HG03135 (cell line): ENCODE measurements at regions not wholly inside any gene's neighbourhood (a gene's known extent, or its start where the extent isn't known, plus 50 kb on each side); places are given as distances from the start of the nearest gene placed in this dataset.

Experiments used
- ATAC-seq: cut with Tn5 transposase; IDR thresholded peaks from one replicate; pipeline ENCODE4 v1.9.1; 2021; ENCODE audit warnings: mild to moderate bottlenecking, moderate library complexity; ENCODE audit not compliant: unreplicated experiment

DNA sequence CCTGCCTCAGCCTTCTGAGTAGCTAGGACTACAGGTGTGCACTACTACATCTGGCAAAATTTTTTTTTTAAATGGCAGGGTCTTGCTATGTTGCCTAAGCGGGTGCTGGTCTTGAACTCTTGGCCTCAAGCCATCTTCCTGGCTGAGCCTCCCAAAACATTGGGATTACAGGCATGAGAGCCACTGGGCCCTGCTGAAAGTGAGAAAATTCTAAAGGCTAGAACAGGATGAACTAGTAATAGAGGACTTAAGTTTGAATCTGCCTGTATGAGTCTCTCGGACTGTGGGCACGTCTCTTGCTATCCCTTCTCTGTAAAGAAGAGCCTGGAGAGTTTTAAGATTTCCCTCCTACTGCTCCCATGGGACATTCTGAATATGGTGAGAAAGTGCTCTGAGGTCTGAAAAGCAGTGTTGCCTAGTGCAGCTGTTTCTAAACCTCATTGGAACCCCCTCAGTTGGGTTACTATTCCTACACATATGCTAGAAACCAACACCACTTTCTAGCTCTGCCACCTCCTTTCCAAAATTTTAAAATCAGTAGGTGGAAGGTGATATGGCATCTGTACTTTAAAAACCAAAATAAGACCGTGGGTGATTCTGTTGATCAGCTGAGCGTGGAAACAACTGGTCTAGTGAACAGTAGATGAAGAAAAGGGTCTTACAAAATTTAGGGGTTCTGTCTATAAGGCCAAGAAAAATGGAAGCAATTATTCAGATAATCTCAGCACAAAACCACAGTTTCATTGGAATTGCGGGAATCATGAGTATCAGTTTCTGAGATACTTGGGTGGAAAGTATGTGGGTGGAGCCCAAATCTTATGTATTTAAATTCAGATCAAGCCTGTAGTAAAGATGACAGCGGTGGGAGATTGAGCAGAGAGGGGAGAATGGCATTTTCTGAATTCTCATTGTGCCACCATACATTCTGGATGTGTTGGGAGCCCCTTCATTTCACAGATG lies 259.8 kb upstream of the CXCR4 start:
- no peak for ATAC-seq

DNA sequence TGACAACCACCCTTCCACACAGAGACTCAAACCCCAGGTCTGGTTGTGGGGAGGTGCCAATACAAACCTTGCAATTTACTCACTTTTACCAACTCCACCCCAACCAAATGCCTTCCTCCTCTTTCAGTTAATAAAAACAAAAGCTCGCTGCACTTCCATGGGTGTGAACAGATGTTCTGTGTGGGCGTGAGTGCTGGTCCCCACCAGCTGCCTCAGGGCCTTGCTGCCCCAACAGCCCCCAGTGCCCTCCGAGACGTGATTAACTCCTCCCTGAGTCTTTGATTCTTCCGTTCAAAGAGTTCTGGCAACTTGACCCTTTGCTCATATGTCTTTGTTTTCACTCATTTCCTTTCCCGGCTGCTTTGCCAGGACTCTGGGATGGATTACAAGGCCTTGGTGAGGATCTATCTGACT lies 258.9 kb upstream of the CXCR4 start:
- no peak for ATAC-seq

DNA sequence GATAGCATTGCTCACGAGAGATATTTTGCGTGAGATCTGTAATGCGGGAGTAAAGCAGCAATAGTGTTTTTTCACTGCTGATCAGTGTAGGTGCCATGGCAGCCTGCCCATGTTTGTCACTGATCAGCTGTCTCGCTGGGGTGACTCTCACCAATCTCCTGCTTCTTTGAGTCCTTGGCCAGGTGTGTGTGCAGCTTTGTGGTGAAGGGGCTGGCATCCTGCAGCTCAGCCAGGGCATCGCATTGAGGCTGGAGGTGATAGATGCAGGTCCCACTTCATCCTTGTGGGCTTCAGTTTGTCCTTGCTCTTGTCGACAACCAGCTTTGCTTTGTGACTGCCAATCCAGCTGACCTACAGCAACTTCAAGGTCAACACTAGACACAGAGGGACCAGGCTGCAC lies 258.3 kb upstream of the CXCR4 start:
- ATAC-seq, result no peak

DNA sequence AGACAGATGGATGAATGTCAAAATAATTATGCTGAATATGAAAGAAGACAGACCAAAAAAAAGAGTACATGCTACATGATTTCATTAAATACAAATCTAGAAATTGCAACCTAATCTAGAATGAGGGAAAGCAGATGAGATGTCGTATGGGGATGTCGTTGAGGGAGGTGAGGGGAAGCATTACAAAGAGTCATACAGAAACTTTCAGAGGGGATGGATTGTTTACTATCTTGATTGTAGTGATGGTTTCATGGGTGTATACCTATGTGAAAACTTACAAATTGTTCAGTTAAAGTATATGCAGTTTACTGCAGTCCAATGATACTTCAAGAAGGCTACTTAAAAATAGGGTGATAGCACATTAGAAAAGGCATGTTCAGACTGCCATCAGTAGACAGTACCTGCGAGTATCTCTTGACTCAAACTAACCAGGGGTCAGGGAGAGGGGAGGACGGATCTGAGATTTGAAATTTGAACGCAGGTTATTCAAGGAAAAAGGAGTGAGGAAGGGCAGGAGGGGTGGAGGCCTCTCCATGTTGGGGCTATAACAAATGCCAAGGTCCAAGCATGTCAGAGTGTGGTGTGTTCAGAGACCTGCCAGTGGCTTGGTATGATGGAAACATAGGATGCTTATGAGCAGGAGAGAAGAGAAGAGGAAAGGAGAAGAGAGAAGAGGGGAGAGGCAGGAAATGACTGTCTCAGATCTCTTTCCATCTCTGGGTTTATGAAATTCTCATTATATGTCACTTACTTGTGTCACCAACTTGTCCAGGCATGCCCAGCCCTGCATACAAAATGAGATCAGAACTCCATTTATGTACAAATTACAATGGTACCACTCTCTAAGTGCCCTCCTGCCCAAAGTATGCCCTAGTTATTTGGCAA lies 257.3 kb upstream of the CXCR4 start:
- ATAC-seq, result peak; percentile 49

DNA sequence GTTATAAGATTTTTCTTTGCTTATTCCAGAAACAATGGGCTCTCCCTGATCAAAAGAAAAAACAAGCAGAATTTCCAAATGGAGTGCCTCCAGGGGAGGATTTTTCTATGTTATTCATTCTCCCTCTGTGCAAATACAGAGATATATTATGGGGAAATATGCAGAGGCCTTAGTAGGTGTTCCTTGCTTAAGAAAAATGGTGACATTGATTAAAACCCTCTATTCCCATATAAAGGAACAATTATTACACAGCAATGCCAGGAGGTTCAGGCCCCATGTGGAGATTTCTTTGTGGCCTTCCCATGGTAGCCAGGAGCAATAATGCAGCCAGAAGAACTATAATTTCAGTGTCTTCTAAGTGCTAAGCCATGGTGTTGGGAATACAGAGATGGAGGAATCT lies 255.9 kb upstream of the CXCR4 start:
- ATAC-seq, result no peak

DNA sequence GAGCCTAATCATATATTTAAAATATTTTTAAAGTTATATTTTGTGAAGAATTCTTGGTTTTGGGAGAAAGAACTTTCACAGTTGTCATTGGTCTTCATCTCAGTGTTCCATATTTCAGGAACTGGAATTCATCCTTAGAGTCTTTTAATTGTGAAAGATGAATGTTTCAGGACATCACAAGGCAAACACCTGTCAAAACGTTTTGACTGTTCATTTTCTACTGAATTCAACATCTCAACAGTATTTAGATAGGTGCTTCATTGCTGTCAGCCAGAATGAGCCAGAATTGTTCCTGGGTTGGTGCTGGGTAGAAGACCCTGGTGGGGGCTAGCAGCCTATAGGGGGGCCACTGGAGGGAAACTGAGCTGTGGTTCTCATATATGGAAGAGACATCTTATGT lies 255.1 kb upstream of the CXCR4 start:
- no peak for ATAC-seq

DNA sequence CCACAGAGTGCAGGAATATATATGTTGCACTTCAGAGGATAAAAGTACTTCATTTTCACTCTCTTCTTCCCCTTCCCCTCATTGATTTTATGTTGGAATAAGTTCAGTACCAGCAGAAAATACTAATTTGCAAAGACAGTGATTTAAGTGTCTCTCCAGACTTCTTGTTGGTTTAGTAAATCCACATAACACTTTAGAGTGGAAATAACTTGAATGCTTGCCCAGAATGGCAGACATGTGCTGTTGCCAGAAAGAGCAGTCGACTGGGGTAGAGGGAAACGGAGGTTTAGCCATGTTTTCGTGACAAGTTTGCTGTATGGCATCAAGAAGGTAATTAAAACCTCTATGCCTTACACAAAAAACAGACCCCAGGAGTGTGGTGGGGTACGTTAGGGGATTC lies 246.0 kb upstream of the CXCR4 start:
- ATAC-seq, result no peak

DNA sequence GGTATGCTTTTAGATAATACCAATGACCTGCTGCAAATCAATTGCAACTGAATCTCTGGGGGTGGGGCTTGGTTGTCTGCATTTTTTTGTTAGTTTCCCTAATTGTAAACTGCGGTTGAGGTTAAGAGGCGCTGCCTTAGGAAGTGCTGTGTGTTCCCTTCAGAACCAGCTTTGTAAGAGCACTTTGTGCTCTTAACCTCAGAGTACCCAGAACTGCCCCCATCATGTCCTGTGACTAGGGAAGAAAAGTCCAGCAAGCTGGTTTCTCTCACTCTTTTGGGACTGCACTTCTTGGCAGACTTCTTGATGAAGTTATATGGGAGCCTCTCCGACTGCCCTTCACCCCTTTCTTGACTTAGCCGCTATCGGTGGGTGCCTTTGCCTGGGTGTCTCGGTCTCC lies 245.5 kb upstream of the CXCR4 start:
- ATAC-seq, result no peak

DNA sequence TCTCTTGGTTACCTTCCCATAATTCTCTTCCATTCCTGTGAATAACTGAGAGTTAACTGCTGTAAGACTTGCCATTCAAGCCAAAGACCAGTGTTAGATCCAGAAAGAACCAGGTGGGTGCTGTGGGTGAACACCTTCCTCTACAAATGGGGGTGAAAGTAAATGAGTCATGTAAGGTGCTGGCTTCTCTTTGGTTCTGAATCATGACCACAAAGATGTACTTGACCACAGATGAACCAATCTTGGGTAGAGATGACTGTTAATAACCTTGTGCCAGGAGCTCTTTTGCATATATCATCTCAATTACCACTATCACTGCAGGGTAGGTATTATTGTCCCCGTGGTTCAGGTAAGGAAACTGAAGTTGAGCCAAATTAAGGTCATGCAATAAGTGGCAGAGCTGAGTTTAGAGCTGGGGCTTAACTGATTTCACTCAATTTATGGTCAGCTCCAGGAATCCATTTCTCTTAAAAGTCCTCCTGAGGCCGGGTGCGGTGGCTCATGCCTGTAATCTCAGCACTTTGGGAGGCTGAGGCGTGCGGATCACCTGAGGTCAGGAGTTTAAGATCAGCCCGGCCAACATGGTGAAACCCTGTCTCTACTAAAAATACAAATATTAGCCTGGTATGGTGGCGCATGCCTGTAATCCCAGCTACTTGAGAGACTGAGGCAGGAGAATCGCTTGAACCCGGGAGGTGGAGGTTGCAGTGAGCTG lies 244.9 kb upstream of the CXCR4 start:
- ATAC-seq, result peak; percentile 89

DNA sequence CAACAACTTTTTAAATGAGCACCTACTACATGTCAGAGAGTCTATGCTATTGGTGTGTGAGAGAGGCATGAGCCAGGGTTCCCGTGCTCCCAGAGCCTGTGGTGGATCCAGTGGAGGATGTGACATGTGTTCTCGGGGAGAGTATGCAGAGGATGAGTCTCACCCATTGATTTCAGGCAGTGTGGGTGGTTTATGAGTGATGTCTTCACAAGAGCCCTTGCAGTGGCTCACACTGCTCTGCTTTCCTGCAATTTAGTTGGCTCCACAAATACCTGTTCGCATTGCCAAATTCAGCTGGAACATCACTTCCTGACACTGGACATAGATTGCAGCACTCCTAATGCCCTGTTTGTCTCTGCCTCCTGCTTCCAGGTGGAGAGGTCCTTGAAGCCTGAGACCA lies 243.6 kb upstream of the CXCR4 start:
- no peak for ATAC-seq

DNA sequence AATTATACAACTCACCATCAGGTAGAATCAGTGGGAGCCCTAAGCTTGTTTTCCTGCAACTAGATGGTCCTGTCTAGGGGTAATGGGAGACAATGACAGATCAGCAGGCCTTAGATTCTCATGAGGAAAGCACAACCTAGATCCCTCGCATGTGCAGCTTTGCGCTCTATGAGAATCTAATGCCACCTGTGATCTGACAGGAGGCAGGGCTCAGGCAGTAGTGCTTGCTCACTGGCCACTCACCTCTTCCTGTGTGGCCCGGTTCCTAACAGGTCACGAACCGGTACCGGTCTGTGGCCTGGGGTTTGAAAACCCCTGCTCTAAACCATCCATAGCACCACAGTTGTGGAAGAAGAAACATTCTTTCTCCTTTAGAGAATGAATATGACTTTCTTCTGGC lies 242.8 kb upstream of the CXCR4 start:
- no peak for ATAC-seq

DNA sequence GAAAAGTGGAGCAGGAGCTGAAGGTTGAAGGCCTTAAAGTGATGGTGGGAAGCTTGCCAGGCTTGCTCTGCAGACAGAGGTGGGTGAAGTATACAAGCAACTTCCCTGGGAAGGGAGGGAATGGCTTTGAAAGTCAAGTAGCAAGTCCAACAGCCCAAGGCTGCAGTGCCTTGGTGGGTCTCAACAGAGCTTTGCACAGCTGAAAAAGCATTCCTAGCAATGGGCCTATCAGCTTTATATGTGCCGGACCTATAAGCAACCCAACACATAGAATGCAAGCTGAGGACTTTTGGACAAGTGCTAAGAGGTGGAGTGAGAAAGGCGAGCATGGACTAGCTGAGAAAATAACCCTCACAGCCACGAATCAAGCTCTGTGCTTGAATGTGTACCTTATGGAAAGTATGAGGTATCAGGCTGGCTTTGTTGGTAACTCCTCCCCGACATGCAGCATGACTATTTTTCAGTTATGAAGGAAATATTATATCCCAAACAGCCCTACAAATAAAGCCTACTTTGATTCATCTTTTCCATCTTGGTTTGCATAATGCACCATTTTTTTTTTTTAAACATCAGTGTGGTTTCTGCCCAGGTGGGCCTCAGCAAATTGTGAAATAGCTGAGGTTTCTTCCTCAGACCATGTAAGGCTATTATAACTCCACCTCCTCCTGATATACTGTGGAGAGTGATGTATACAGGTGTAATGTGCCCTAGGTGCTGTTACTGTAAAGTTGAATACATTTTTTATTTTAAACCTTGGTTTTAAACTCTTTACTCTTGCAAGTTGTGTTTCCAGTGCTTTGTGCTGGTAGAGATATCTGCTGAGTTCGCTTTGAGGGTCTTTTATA lies 241.4 kb upstream of the CXCR4 start:
- no peak for ATAC-seq

DNA sequence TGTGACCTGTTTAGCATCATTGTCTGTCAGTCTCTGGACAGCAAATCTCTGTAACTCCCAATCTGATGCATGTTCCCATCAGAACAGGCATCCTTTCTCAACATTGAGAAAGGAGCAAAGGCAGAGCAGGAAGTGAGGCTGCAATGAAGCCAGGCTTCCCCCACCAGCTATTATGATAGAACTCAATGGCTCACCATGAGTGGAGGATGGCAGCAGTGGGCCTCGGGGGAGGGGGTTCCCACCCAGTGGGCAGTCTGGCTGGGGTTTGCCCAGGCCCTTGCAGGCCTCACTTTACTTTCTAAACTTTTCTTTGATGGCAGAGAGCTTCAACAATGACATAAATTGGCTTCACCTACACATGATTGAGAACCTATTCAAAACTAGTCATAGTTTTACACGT lies 240.6 kb upstream of the CXCR4 start:
- ATAC-seq, result no peak

DNA sequence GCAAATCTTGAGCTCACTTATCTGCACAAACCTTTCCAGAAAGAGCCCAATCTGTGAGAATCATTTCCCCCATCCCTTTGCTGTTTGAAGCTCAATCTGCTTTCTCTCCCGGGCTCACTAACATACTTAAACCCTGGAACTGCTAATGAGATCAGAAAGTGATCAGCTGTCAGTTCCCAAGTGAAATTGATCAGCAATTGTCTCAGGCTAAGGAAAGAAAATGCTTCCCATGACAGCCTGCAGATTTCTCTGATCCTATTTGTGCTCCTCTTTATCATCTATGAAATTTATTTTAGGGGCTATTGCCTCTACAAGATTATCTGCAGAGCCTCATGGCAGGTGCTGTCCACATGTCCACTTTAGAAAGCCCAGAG lies 239.0 kb upstream of the CXCR4 start:
- ATAC-seq, result no peak

DNA sequence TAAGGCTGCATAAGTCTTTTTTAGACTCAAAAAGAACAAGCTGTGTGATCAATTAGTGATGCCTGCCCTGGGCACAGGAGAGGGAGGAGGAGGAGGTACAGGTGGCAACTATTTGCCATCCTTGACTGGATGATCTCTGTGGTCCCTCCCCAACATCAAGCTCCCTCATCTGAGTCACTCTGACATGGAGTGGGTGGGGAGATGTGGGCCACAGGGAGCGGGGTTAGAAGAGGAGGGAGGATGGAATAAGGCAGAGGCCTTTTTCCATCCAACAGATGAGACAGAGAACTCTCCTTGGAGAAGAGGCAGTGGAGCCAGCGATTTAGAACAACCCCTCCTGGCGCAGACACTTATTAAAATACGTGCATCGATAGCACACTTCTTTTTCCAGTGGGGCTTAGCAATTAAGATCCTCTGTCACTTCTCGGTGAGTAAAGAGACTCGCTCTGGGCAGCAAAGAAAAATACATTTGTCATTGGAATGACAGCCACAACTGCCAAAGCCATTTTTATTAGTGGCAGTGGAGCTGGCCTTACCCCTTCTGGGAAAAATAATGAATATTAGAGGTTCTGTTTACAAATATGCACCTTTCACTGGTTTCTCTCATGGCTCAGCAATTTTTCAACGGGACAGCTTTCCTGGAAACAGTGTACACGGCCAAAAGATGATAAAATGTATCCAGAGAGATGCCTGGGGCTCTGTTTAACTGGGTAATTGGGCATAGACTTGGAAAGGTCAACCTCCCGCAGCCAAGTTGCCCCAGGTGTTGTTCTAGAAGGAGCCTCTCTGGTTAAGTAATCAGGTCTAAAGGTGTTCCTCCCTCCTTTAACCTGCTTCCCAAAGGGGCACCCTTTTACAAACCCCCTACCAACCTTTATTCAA lies 238.4 kb upstream of the CXCR4 start:
- ATAC-seq, result no peak

DNA sequence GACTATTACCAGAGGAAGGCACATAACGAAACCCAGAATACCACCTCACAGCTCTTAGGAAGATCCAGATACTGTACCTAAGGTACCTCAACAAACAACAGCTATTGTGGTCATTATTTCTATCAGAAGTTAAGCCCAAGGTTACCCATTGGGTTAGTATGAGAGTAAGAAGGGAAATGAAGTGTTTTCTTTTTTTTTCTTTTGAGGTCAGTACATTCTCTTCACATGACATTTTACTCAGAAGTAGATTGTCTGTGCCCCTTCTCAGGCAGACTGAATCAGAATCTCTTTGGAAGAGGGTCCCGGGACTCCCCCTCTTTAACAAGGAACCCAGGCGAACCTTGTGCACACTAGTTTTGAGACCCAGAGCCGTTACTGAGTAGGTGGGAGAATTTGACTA lies 233.7 kb upstream of the CXCR4 start:
- no peak for ATAC-seq

DNA sequence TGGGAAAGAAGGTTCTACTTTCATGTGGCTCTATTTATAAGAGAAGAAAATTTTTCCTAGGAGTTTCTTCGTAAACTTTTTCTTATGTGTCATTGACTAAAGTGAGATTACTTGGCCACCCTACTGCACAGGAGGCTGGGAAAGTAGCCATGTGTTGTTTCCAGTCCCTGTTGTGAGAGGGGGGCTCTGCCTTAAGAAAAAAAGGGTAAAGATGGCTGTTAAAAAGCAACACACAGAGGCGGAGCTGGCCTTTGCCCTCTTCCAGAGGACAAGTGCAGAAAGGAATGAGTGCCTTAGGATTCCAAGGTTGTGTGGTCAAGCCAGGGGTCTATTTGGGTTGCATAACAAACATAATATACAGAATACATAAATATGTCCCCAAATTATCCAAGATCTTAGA lies 230.0 kb upstream of the CXCR4 start:
- no peak for ATAC-seq

DNA sequence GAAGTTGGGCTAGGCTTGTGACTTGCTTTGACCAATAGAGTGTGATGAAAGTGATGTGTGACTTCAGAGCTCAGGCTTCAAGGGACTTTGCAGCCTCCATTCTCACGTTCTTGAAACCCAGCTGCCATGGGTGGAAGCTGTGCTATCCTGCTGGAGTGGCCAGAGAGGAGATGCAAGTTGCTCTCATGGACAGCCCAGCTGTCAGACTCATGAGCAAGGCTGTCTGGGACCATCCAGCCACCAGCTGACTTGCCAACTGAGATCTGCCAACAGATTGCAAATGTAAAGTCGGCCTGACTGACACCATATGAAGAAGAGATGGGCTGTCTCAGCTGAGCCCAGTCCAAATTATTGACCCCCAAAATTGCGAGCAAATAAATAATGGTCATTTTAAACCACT lies 226.4 kb upstream of the CXCR4 start:
- no peak for ATAC-seq

DNA sequence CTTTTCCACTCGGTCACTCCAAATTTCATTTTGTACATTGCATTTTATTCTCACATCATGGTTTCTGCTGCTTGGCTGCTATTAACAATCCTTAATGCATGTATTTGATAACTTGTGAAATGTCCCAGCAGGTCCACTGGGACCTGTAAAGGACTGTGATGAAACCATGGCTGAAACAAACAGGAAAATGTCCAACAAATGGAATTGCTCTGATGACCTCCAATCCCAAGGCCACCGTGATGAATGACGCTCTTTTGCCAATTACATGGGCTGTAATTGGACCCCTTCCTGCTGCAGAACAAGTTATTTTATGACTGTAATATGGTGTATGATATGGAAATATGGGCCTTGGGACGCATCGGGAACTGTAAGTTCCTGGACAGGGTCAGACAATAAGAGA lies 224.2 kb upstream of the CXCR4 start:
- no peak for ATAC-seq
